ENCODE measurements at regions not wholly inside any gene's neighbourhood (a gene's known extent, or its start where the extent isn't known, plus 50 kb on each side); places are given as distances from the start of the nearest gene placed in this dataset.

GRCh38 chr1:57882934-57883641 is 459.2 kb upstream of the DAB1 start (continued):
- TF ChIP-seq DEAF1 (CRISPR knock-in tag; IDR thresholded peaks at IDR 0.05) (no peak), CHD7 (IDR thresholded peaks at IDR 0.05; ENCODE audit: low read depth, low read length) (no peak), ZNF347 (CRISPR knock-in tag; IDR thresholded peaks at IDR 0.05; ENCODE audit: low read depth) (no peak)

Measured in K562 (cell line).